SK-N-SH treated with all-trans-retinoic acid at 6 μM for 48 hours (cell line): ENCODE measurements at regions not wholly inside any gene's neighbourhood (a gene's known extent, or its start where the extent isn't known, plus 50 kb on each side); places are given as distances from the start of the nearest gene placed in this dataset.

Source experiments
- ATAC-seq: fragments of 200-7000 bp; cut with Tn5 transposase; 3 replicates; pipeline ENCODE4 v1.9.1; 2020; ENCODE audit warnings: mild to moderate bottlenecking, moderate library complexity
- ARNTL ChIP-seq: fragments of 450-650 bp; formaldehyde crosslinking; IDR thresholded peaks from 2 replicates; pipeline ENCODE4 v1.5.0; 2020; ENCODE audit warnings: low read depth, mild to moderate bottlenecking, moderate library complexity, borderline replicate concordance
- BACH2 ChIP-seq: fragments of 250-450 bp; sonication (Bioruptor Pico); IDR thresholded peaks from 2 replicates; pipeline ENCODE4 v1.9.0; 2021; ENCODE audit warnings: mild to moderate bottlenecking, borderline replicate concordance
- CREB5 ChIP-seq: fragments of 250-450 bp; sonication (Bioruptor Pico); IDR thresholded peaks from 2 replicates; pipeline ENCODE4 v1.5.1; 2020; ENCODE audit warnings: low read depth, mild to moderate bottlenecking, moderate library complexity
- CSDC2 ChIP-seq: fragments of 250-450 bp; sonication (Bioruptor Pico); IDR thresholded peaks from 2 replicates; pipeline ENCODE4 v1.5.0; 2020; ENCODE audit warnings: mild to moderate bottlenecking, moderate library complexity
- CSRNP3 ChIP-seq: fragments of 250-450 bp; sonication (Bioruptor Pico); IDR thresholded peaks from 2 replicates; pipeline ENCODE4 v1.5.1; 2021; ENCODE audit warnings: mild to moderate bottlenecking, moderate library complexity
- GLIS3 ChIP-seq: fragments of 250-450 bp; sonication (Bioruptor Pico); IDR thresholded peaks from 2 replicates; pipeline ENCODE4 v1.5.0; 2020; ENCODE audit warnings: mild to moderate bottlenecking, moderate library complexity
- ISL1 ChIP-seq: fragments of 250-450 bp; sonication (Bioruptor Pico); IDR thresholded peaks from 2 replicates; pipeline ENCODE4 v2.1.2; 2022; ENCODE audit warnings: mild to moderate bottlenecking, moderate library complexity
- OSR1 ChIP-seq: fragments of 250-450 bp; sonication (Bioruptor Pico); IDR thresholded peaks from 2 replicates; pipeline ENCODE4 v1.8.0; 2022; ENCODE audit warnings: moderate library complexity, mild to moderate bottlenecking, inconsistent platforms
- PATZ1 ChIP-seq: fragments of 250-450 bp; sonication (Bioruptor Pico); IDR thresholded peaks from 2 replicates; pipeline ENCODE4 v1.8.0; 2020; ENCODE audit warnings: mild to moderate bottlenecking, moderate library complexity, borderline replicate concordance
- POU6F1 ChIP-seq: fragments of 250-450 bp; sonication (Bioruptor Pico); IDR thresholded peaks from 2 replicates; pipeline ENCODE4 v1.8.0; 2021; ENCODE audit warnings: low read depth, mild to moderate bottlenecking, moderate library complexity, borderline replicate concordance
- PPARA ChIP-seq: fragments of 250-450 bp; sonication (Bioruptor Pico); IDR thresholded peaks from 2 replicates; pipeline ENCODE4 v1.5.0; 2020; ENCODE audit warnings: mild to moderate bottlenecking, borderline replicate concordance
- SNAI2 ChIP-seq: fragments of 250-450 bp; sonication (Bioruptor Pico); IDR thresholded peaks from 2 replicates; pipeline ENCODE4 v1.5.0; 2020; ENCODE audit warnings: mild to moderate bottlenecking, moderate library complexity
- TCF4 ChIP-seq: fragments of 250-450 bp; sonication (Bioruptor Pico); IDR thresholded peaks from 2 replicates; pipeline ENCODE4 v1.8.0; 2021; ENCODE audit warnings: mild to moderate bottlenecking, moderate library complexity, borderline replicate concordance
- TOX ChIP-seq: fragments of 250-450 bp; sonication (Bioruptor Pico); IDR thresholded peaks from 2 replicates; pipeline ENCODE4 v1.8.0; 2021; ENCODE audit warnings: mild to moderate bottlenecking, moderate library complexity, borderline replicate concordance
- TSHZ2 ChIP-seq: fragments of 250-450 bp; sonication (Bioruptor Pico); IDR thresholded peaks from 2 replicates; pipeline ENCODE4 v1.5.0; 2020; ENCODE audit warnings: mild to moderate bottlenecking, moderate library complexity
- ZFP30 ChIP-seq: fragments of 450-650 bp; formaldehyde crosslinking; IDR thresholded peaks from 2 replicates; pipeline ENCODE4 v1.5.0; 2022; ENCODE audit warnings: mild to moderate bottlenecking, moderate library complexity
- ZNF565 ChIP-seq: fragments of 450-650 bp; formaldehyde crosslinking; conservative IDR thresholded peaks from 2 replicates; pipeline ENCODE4 v1.5.0; 2020; ENCODE audit warnings: low read depth, mild to moderate bottlenecking, moderate library complexity
- ZNF70 ChIP-seq: fragments of 450-650 bp; formaldehyde crosslinking; IDR thresholded peaks from 2 replicates; pipeline ENCODE4 v1.5.0; 2020; ENCODE audit warnings: mild to moderate bottlenecking, moderate library complexity
- ZNF8 ChIP-seq: fragments of 450-650 bp; formaldehyde crosslinking; IDR thresholded peaks from 2 replicates; pipeline ENCODE4 v1.5.0; 2020; ENCODE audit warnings: mild to moderate bottlenecking, moderate library complexity

- TF ChIP-seq SNAI2 (no peak), CREB5 (CRISPR knock-in tag) (no peak), TCF4 (no peak)
- no peak for ATAC-seq
Observed at GRCh38 chr1:112312315-112312714, 83.7 kb upstream of the CTTNBP2NL start.

GRCh38 chr1:112312879-112313278 lies 83.1 kb upstream of the CTTNBP2NL start:
- ATAC-seq = no peak
- TF ChIP-seq ISL1 (no peak), POU6F1 (CRISPR knock-in tag) (no peak), ZNF8 (CRISPR knock-in tag) (no peak), ZNF70 (CRISPR knock-in tag) (no peak), BACH2 (CRISPR knock-in tag) (no peak), SNAI2 (no peak)

- no peak for ATAC-seq
- TF ChIP-seq ZNF8 (CRISPR knock-in tag) (no peak), ZNF565 (CRISPR knock-in tag) (no peak), CSDC2 (CRISPR knock-in tag) (no peak), CSRNP3 (no peak), OSR1 (CRISPR knock-in tag) (no peak), TSHZ2 (CRISPR knock-in tag) (no peak), CREB5 (CRISPR knock-in tag) (no peak), BACH2 (CRISPR knock-in tag) (no peak), ZFP30 (CRISPR knock-in tag) (no peak), TCF4 (no peak), ZNF70 (CRISPR knock-in tag) (no peak), TOX (CRISPR knock-in tag) (no peak), PATZ1 (no peak), SNAI2 (no peak), GLIS3 (CRISPR knock-in tag) (no peak), ARNTL (CRISPR knock-in tag) (no peak), PPARA (CRISPR knock-in tag) (no peak)
Observed at GRCh38 chr1:112316254-112316913, 79.6 kb upstream of the CTTNBP2NL start.
